ENCODE measurements at regions not wholly inside any gene's neighbourhood (a gene's known extent, or its start where the extent isn't known, plus 50 kb on each side); places are given as distances from the start of the nearest gene placed in this dataset.

DNA sequence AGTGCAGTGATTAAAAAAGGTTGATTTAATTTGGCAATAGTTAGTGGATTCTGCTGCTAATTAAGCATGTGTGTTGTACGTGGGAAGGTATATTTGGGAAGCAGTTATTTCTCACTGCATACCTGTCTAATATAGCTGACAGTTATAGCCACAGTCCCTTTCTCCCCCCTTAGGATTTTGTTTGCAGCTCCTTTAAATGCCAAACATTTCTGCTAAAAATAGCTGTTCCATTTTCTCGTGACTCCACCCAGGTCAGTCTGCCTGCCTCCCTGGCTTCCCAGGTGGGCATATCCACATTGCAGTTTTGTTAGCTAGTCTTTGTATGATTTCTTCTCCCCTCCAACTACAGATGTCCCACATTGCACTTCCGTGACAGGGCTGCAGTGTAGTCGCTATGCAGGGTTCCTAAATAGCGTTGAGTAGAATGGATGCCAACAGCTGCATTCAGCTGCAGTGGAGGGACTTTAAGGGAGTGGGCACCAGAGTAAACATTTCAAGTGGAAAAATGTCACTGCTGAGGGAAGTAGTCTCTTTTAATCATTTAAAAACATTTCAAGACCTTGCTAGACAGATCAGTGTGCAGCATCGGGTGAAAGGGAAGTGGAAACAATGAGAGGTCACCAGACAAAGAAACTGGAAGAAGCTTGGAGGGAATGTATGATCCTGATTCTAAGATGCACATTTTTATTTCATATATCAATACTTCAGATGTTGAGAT lies 326.3 kb downstream of the RAPGEF2 start:
- no peak for DNase-seq (ENCODE audit: low spot score)

DNA sequence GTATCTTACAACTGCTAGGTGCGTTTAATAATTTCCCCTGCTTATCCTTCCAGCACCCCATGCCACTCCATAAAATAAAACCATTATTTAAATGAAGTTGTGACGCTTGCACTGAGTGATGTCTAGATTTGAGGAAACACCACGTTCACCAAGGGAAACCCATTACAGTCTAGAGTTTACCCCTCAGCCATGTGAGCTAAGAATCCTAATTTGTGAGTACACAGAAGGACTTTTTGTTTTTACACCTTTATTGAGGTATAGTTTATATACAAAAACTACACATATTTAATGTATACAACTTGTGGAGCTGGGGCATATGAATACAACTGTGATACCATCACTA lies 326.8 kb downstream of the RAPGEF2 start:
- TF ChIP-seq, protein P1, sequence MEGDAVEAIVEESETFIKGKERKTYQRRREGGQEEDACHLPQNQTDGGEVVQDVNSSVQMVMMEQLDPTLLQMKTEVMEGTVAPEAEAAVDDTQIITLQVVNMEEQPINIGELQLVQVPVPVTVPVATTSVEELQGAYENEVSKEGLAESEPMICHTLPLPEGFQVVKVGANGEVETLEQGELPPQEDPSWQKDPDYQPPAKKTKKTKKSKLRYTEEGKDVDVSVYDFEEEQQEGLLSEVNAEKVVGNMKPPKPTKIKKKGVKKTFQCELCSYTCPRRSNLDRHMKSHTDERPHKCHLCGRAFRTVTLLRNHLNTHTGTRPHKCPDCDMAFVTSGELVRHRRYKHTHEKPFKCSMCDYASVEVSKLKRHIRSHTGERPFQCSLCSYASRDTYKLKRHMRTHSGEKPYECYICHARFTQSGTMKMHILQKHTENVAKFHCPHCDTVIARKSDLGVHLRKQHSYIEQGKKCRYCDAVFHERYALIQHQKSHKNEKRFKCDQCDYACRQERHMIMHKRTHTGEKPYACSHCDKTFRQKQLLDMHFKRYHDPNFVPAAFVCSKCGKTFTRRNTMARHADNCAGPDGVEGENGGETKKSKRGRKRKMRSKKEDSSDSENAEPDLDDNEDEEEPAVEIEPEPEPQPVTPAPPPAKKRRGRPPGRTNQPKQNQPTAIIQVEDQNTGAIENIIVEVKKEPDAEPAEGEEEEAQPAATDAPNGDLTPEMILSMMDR (IDR thresholded peaks at IDR 0.05; ENCODE audit: borderline replicate concordance, control extremely low read depth, extremely low read depth, insufficient read depth, missing control alignments) = no peak
- in situ Hi-C loops (cut with MboI; ENCODE audit: low sequenced_read_pairs, unreplicated experiment) = loop anchor here (25.0 kb wide), 3 partner anchors 592 to 1167 kb away; no protein-coding TSS in a partner anchor
- DNase-seq (ENCODE audit: low spot score) = no peak

More for the DNA sequence above, 326.3 kb downstream of the RAPGEF2 start:
- TF ChIP-seq, protein P1 (IDR thresholded peaks at IDR 0.05; ENCODE audit: borderline replicate concordance, control extremely low read depth, extremely low read depth, insufficient read depth, missing control alignments) = no peak
- in situ Hi-C loops (cut with MboI; ENCODE audit: low sequenced_read_pairs, unreplicated experiment) = loop anchor here (25.0 kb wide), 3 partner anchors 592 to 1167 kb away; no protein-coding TSS in a partner anchor

DNA sequence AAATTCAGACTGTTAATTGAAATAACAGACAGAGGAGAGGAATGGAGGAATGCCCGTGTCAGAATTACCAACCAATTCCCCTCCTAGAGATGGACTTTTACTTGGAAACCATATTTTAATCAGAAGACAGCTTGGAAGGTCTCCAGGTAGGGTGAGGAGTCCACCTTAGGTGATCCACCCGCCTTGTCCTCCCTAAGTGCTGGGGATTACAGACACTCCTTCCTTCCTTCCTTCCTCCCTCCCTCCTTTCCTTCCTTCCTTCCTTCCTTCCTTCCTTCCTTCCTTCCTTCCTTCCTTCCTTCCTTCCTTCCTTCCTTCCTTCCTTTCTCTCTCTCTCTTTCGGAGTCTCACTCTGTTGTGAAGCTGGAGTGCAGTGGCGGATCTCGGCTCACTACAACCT lies 328.0 kb downstream of the RAPGEF2 start:
- no peak for DNase-seq (ENCODE audit: low spot score)
- in situ Hi-C loops (cut with MboI; ENCODE audit: low sequenced_read_pairs, unreplicated experiment) = loop anchor here (25.0 kb wide), 3 partner anchors 594 to 1169 kb away; no protein-coding TSS in a partner anchor
- TF ChIP-seq, protein P1 (IDR thresholded peaks at IDR 0.05; ENCODE audit: borderline replicate concordance, control extremely low read depth, extremely low read depth, insufficient read depth, missing control alignments) = no peak

DNA sequence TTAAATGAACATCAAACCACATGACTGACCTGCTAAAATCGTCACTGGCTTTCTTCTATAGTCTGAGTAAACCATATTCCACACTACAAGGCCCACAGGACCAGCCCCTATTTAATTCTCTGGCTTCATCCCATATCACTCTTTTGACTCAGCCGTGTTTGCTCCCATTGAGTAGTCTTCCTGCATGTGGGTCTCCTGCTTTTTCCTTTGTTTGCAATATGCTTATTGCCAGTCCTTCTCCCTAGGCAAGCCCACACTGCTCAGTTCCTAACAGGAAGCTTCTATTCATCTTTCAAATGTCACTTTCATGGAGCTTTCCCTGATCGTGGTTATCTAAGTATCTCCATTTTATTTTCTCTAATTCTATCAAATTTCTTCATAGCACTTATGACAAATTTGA lies 329.6 kb downstream of the RAPGEF2 start:
- in situ Hi-C loops (cut with MboI; ENCODE audit: low sequenced_read_pairs, unreplicated experiment) = loop anchor here (25.0 kb wide), 3 partner anchors 595 to 1170 kb away; no protein-coding TSS in a partner anchor
- TF ChIP-seq, protein P1 (IDR thresholded peaks at IDR 0.05; ENCODE audit: borderline replicate concordance, control extremely low read depth, extremely low read depth, insufficient read depth, missing control alignments) = no peak
- DNase-seq (ENCODE audit: low spot score) = no peak

DNA sequence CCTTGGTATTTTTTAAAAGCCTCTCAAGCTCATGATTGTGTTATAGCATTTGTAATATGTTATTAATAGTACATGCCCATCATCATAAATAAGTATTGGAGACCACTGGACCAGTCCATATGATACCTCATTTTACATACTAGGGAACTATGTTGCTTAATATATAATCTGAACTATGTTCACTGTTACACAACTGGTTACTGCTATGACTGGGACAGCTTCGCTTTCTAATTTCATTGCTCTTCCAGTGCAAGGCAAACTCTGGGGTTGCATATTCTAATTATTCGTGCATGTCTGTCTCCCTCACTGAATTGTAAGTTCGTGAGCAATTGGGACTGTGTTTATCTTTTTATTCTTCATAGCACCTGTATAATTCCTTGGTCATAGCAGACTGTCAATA lies 330.5 kb downstream of the RAPGEF2 start:
- in situ Hi-C loops (cut with MboI; ENCODE audit: low sequenced_read_pairs, unreplicated experiment) = loop anchor here (25.0 kb wide), 3 partner anchors 596 to 1171 kb away; no protein-coding TSS in a partner anchor
- no peak for DNase-seq (ENCODE audit: low spot score)
- TF ChIP-seq, protein P1 (IDR thresholded peaks at IDR 0.05; ENCODE audit: borderline replicate concordance, control extremely low read depth, extremely low read depth, insufficient read depth, missing control alignments) = no peak

DNA sequence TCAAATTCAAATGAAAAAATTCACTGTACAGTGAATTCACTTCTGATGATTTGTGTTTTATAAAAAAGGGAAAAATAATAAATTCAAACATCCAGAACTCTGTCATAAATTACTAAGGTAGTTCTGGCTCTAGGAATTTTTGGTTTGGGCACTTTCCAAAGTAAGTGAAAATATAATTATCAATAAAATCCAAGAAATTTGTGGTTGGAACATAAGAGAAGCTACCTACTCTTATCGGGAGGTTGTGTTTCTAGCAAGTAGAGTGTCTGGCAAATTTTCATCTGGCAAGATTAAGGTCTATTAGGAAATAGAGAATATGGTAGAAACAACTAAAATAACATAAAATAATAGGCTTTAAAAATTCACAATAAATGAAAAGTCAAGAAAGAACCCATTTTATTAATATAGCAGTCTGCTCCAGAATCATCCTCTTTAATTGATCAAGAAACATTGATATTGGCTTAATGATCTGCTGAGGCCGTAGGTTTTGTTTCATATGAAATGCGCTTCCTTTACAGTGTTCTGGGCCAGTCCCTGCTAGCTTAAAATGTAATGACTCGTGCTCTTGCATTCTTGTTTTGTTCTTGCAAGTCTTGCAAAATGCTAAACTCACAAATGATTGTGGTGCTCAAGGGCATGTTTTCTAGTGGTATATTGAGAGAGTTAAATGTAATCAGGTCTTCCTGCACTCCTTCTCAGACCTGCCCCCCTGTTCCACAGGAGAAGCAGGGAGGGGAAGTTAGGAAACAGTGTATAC lies 331.4 kb downstream of the RAPGEF2 start:
- in situ Hi-C loops (cut with MboI; ENCODE audit: low sequenced_read_pairs, unreplicated experiment) = loop anchor here (25.0 kb wide), 3 partner anchors 597 to 1172 kb away; no protein-coding TSS in a partner anchor
- DNase-seq (ENCODE audit: low spot score) = no peak
- TF ChIP-seq, protein P1 (IDR thresholded peaks at IDR 0.05; ENCODE audit: borderline replicate concordance, control extremely low read depth, extremely low read depth, insufficient read depth, missing control alignments) = no peak

Measured in GM13976 (cell line).